ENCODE measurements at regions not wholly inside any gene's neighbourhood (a gene's known extent, or its start where the extent isn't known, plus 50 kb on each side); places are given as distances from the start of the nearest gene placed in this dataset.
"Not testable (repeated sequence)": the region's sequence is repeated elsewhere in the genome, so short reads cannot be mapped to it uniquely, and the experiment has no call there.

DNA sequence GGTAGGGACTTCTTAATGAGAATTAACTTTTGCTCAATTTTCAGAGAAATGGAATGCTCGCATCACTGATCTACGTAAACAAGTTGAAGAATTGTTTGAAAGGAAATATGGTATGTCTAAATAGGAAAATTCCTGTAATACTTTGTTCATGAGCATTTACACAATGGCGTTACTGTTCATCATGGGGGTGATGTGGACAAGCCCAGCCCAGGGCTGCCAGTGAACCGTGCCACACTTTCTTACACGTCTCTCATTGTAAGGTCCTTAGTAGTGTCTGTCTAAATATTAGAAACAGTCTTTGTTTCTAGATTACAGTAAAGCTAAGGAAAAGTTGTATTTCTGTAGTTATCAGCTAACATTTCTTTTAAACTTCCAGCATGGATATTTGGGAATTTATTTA is 91.0 kb upstream of the SPDYE9 start:
- DNase-seq (ENCODE audit: low read depth in 3 of 3, low spot score in 1 of 3) = not testable (repeated sequence)

DNA sequence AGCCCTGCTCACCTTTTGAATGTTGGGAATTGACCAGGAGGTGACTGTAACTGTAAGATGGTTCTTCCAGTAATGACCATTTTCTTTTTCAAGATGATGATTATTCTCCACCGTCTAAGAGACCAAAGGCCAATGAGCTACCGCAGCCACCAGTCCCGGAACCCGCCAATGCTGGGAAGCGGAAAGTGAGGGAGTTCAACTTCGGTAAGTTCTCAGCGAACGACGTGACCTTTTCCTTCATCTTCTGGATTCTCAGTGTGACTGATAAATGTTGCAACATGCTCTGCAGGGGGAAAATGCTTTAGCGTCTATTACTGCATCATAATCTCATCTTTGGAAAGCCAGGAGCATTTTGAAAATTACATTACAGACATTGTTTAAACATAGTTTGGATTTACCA is 89.5 kb upstream of the SPDYE9 start:
- not testable (repeated sequence) for DNase-seq (ENCODE audit: low read depth in 3 of 3, low spot score in 1 of 3)

GRCh38 chr7:73170902-73171301 is 85.1 kb upstream of the SPDYE9 start:
- not testable (repeated sequence) for DNase-seq (ENCODE audit: low read depth in 3 of 3, low spot score in 1 of 3)

DNA sequence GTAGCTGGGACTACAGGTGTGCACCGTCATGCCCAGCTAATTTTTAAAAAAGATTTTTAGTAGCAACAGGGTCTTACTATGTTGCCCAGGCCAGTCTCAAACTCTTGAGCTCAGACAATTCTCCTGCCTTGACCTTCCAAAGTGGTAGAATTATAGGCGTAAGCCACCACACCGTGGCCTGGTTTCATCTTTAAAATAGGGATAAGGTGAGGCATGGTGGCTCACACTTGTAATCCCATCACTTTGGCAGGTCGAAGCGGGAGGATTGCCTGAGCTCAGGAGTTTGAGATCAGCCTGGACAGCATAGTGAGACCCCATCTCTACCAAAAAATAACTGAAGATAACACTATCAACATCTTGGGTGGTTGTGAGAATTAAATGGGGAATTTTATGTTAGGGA is 84.6 kb upstream of the SPDYE9 start:
- not testable (repeated sequence) for DNase-seq (ENCODE audit: low read depth in 3 of 3, low spot score in 1 of 3)

- DNase-seq (ENCODE audit: low read depth in 3 of 3, low spot score in 1 of 3) = not testable (repeated sequence)
Observed at GRCh38 chr7:73166152-73166551, 80.3 kb upstream of the SPDYE9 start.

DNA sequence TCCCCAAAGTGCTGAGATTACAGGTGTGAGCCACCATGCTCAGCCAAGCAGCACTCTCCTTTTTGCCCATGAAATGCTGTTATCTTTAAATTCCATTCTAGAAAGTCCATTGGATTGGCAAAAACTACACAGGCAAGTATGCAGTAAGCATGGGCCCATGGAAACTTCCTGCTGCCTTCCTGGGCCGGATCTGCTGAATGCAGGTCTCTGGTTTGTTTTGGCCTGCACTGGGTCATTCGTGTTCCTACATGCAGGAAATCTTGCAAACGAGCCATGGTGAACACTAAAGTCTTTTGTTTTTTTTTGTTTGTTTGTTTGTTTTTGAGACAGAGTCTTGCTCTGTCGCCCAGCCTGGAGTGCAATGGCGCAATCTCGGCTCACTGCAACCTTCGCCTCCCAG is 76.8 kb upstream of the SPDYE9 start:
- DNase-seq (ENCODE audit: low read depth in 3 of 3, low spot score in 1 of 3) = not testable (repeated sequence)

DNA sequence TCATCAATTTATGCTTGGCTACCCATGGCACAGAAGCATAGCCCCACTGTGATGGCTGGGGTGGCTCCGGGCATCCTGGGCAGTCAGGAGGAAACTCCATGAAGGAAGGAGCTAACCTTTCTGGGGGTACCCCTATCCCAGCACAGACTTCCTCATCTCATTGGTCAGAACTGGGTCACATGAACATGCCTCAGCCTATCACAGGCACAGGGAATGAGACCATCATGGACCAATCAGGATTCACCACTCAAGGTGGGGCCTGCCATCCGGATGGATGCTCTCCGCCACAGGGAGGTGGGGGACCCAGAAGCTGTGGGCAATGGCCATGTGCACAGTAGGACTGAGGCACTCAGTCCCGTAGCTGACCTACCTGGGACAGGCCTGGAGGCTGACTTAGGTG is 75.9 kb upstream of the SPDYE9 start:
- not testable (repeated sequence) for DNase-seq (ENCODE audit: low read depth in 3 of 3, low spot score in 1 of 3)

DNA sequence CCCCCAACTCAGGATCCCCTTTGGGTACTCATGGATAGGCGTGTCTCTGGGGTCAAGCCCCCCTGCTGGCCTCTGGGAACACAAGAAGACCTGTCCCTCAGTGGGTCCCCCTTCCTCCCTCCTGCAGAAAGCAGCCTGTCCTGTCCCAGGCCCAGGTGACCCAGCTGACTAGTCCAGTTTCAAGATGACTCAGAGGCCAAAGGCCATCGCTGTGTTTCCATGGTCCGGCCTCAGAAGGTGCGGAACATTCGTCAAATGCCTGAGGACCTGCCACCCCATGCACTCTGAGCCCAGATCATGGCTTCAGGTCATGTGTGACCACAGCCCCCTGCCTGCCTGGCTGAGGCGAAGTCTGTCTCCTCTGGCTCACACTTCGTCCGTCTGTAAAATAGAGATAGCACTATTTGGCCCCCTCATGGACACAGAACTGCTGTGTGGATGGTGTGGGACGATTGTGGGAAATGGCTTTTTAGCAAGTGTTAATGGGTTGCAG is 71.4 kb upstream of the SPDYE9 start:
- DNase-seq (ENCODE audit: low read depth in 3 of 3, low spot score in 1 of 3) = not testable (repeated sequence)

DNA sequence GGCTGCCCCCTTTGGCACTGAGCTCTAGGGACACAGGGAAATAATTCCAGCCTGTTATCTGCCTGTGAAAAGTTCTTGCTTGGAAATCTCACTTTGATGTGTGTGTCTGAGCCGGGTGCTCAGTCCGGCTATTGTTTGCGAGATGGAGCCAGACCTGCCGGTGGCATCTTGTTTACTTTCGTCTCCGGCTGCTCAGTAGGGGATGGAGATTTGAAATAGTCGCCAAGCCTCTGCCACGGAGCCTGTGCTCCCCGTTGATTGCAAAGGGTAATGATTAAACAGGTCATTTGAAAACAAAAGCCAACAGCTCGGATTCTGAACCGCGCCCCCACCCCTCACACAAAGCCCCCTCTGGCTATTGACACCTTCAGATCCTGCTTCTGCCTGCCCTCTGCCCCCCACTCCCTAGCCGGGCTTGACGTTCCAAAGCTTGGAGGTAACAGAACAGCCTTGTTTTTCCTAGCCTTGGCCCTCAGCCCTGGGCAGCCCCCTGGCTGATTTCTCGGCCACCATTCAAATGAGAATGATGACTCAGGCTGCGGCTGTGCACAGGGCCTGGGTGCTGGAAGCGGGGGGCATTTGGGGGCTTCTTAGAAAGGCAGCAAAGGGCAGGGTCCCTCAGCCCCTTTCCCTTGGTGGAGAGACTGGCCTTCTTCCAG is 70.8 kb upstream of the SPDYE9 start:
- not testable (repeated sequence) for DNase-seq (ENCODE audit: low read depth in 3 of 3, low spot score in 1 of 3)

- DNase-seq (ENCODE audit: low read depth in 3 of 3, low spot score in 1 of 3) = peak; percentile 52 to 71 (median 56)
Observed at GRCh38 chr7:73154586-73155038, 68.8 kb upstream of the SPDYE9 start.

DNA sequence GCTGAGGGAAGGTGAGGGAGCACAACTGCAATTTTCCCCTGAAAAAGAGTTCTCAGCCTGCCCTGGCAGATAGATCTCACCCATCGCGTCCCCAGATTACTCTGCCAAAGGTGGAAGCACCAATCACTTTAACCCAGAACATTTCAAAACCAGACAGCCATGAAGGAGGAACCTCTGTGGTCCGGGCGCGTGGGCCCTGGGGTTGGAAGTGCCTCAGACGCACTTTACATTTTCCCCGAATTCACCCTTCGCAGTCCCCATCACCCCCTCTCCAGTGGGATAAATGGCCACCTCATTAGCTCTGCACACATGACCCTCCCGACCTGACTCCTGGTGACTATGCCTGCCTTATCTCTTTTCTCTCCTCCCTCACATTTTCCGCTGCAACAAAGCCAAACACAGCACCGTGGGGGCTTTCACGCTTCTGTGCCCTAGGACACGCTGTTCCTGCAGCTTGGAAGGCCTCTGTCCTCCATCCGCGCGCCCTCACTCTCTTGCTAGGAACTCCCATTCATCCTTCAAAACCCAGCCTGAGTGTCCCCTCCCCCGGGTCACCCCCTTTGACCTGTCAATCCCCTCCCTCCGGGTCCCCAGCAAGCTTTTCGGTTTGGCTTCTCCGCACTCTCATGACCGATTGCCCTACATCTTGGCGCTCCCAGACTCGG is 68.2 kb upstream of the SPDYE9 start:
- not testable (repeated sequence) for DNase-seq (ENCODE audit: low read depth in 3 of 3, low spot score in 1 of 3)

GRCh38 chr7:73148570-73148969 is 62.7 kb upstream of the SPDYE9 start:
- DNase-seq (ENCODE audit: low read depth in 3 of 3, low spot score in 1 of 3) = not testable (repeated sequence)

GRCh38 chr7:73147681-73148080 is 61.8 kb upstream of the SPDYE9 start:
- DNase-seq (ENCODE audit: low read depth in 3 of 3, low spot score in 1 of 3) = not testable (repeated sequence)

GRCh38 chr7:73143993-73144392 is 58.2 kb upstream of the SPDYE9 start:
- DNase-seq (ENCODE audit: low read depth in 3 of 3, low spot score in 1 of 3) = not testable (repeated sequence)

- DNase-seq (ENCODE audit: low read depth in 3 of 3, low spot score in 1 of 3) = not testable (repeated sequence)
Observed at GRCh38 chr7:73137922-73138321, 52.1 kb upstream of the SPDYE9 start.

Data from stimulated activated CD4-positive, alpha-beta T cell treated with anti-CD3 and anti-CD28 coated beads, TNF-alpha, amount 100 ng/mL, for 1 hour (primary cell).